ENCODE measurements at regions not wholly inside any gene's neighbourhood (a gene's known extent, or its start where the extent isn't known, plus 50 kb on each side); places are given as distances from the start of the nearest gene placed in this dataset.

DNA sequence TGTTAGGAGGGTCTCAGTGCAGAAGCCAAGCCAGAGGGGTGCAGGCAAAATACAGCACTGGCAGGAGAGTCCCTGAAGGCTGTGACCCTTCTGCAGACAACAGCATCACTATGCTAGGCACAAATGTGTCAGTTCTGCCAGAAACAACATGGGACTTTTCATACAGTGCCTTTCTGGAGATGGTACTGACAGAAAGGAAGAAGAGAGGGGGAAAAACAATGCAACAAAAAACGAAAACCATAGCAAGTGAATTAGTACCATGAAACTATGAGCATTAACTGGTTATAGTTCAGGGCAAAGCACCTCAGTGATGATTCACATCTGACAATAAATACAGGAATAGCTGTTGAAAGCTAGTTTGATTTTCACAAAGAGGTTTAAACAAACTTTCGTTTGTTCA lies 140.8 kb upstream of the NBPF11 start:
- TF ChIP-seq, protein P1, sequence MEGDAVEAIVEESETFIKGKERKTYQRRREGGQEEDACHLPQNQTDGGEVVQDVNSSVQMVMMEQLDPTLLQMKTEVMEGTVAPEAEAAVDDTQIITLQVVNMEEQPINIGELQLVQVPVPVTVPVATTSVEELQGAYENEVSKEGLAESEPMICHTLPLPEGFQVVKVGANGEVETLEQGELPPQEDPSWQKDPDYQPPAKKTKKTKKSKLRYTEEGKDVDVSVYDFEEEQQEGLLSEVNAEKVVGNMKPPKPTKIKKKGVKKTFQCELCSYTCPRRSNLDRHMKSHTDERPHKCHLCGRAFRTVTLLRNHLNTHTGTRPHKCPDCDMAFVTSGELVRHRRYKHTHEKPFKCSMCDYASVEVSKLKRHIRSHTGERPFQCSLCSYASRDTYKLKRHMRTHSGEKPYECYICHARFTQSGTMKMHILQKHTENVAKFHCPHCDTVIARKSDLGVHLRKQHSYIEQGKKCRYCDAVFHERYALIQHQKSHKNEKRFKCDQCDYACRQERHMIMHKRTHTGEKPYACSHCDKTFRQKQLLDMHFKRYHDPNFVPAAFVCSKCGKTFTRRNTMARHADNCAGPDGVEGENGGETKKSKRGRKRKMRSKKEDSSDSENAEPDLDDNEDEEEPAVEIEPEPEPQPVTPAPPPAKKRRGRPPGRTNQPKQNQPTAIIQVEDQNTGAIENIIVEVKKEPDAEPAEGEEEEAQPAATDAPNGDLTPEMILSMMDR (IDR thresholded peaks at IDR 0.05) = no peak
- TF ChIP-seq EP300 (IDR thresholded peaks at IDR 0.05; ENCODE audit: low read depth) (no peak), POLR2AphosphoS5 (IDR thresholded peaks at IDR 0.05) (no peak), POLR2A (IDR thresholded peaks at IDR 0.05) (no peak)

All from transverse colon (tissue), 4 donors.